DND-41 (cell line): ENCODE measurements at regions not wholly inside any gene's neighbourhood (a gene's known extent, or its start where the extent isn't known, plus 50 kb on each side); places are given as distances from the start of the nearest gene placed in this dataset.

ENCODE experiments used
- CTCF ChIP-seq: IDR thresholded peaks from 2 replicates; pipeline ENCODE4 v1.5.1; 2012; ENCODE audit warnings: borderline replicate concordance, low read length, moderate library complexity, mild to moderate bottlenecking; ENCODE audit not compliant: poor library complexity, severe bottlenecking; ENCODE audit errors: extremely low read depth
- EZH2 ChIP-seq: IDR thresholded peaks from 3 replicates; pipeline ENCODE4 v1.6.1; 2012; ENCODE audit warnings: borderline replicate concordance, low read depth, mild to moderate bottlenecking, moderate library complexity, low read length, inconsistent platforms; ENCODE audit not compliant: severe bottlenecking

- TF ChIP-seq CTCF (no peak), EZH2 (no peak)
Measured at GRCh38 chr21:41571938-41572510, 64.1 kb upstream of the TMPRSS2 start.
